ENCODE measurements at regions not wholly inside any gene's neighbourhood (a gene's known extent, or its start where the extent isn't known, plus 50 kb on each side); places are given as distances from the start of the nearest gene placed in this dataset.

DNA sequence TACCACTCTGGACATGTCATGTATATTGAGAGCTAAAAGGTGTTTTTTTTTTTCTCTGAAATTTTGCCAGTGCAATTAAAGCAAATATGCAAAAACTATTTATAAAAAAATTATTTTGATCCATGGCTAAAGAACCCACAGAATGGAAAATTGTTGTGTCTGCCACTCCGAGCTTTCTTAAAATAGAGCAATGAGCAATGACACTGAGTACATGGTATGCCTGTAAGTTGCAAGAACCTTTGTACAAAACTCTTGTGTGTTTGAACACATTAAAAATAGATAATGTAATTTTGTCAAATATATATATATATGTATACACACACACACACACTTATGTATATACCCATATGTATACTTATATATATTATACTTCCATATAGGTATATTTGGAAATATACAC lies 1530.9 kb upstream of the B3GALT2 start:
- Histone ChIP-seq H3K4me3 (ENCODE audit: low read length) (no peak overlapping the region), H3K27me3 (ENCODE audit: control insufficient read depth, insufficient read depth, low read length) (no peaks in the 10 kb centered on the region), H3K4me2 (ENCODE audit: low read length) (no peak overlapping the region), H3K9ac (ENCODE audit: low read depth, low read length) (no peak overlapping the region), H3K36me3 (ENCODE audit: insufficient read depth, low read length) (no peaks in the 10 kb centered on the region), H3K9me3 (replicated peaks; ENCODE audit: low read length) (no peaks in the 10 kb centered on the region), H3K4me1 (ENCODE audit: control insufficient read depth, insufficient read depth, low read length) (no peaks in the 10 kb centered on the region)

DNA sequence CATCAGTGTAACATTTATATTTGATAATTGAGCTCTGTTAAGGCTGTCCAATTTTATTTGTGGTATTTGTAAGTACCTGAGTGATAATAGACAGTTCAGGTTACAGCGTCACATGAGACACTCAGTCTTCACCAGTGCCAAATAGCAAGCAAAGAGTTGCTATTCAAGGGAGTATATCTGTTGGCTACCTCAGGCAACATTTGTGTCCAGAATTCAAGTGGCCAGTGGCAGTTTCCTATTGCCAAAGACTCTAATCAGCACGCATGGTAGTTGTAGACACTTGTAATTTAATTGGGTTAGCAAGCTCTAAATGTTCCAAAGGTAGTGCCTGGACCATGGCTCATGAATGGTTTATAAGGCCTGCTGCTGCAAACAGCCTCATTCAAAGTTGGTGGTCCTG lies 1524.3 kb upstream of the B3GALT2 start:
- Histone ChIP-seq H3K4me3 (ENCODE audit: low read length) (no peak overlapping the region), H3K36me3 (ENCODE audit: insufficient read depth, low read length) (no peaks in the 10 kb centered on the region), H3K4me2 (ENCODE audit: low read length) (no peak overlapping the region), H3K27me3 (ENCODE audit: control insufficient read depth, insufficient read depth, low read length) (no peaks in the 10 kb centered on the region), H3K9me3 (replicated peaks; ENCODE audit: low read length) (peaks cover 4% of the 10 kb centered on the region), H3K4me1 (ENCODE audit: control insufficient read depth, insufficient read depth, low read length) (no peaks in the 10 kb centered on the region), H3K9ac (ENCODE audit: low read depth, low read length) (no peak overlapping the region)

DNA sequence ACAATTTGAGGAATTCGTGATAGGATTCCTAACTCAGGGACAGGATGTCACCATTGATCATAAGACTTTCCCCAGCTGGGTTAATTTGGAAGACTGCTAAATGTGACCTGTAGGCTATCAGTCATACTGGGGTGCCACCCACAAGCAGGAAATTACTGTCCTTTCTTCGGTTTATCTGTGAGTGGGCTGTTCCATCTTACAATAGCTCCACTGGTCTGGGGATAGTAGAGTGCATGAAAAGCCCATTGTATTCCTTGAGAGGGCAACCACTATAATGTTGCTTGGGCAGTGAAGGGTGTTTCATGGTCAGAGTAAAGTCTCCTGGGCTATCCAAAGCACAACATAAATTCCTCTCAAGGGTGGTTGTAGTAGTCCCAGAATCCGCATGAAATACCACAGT lies 1523.0 kb upstream of the B3GALT2 start:
- H3K27me3 ChIP-seq (ENCODE audit: control insufficient read depth, insufficient read depth, low read length) = no peaks in the 10 kb centered on the region
- no peak overlapping the region for H3K4me3 ChIP-seq (ENCODE audit: low read length)
- H3K36me3 ChIP-seq (ENCODE audit: insufficient read depth, low read length) = no peaks in the 10 kb centered on the region
- no peak overlapping the region for H3K9ac ChIP-seq (ENCODE audit: low read depth, low read length)
- peaks cover 4% of the 10 kb centered on the region for H3K9me3 ChIP-seq (replicated peaks; ENCODE audit: low read length)
- H3K4me2 ChIP-seq (ENCODE audit: low read length) = no peak overlapping the region
- no peaks in the 10 kb centered on the region for H3K4me1 ChIP-seq (ENCODE audit: control insufficient read depth, insufficient read depth, low read length)

DNA sequence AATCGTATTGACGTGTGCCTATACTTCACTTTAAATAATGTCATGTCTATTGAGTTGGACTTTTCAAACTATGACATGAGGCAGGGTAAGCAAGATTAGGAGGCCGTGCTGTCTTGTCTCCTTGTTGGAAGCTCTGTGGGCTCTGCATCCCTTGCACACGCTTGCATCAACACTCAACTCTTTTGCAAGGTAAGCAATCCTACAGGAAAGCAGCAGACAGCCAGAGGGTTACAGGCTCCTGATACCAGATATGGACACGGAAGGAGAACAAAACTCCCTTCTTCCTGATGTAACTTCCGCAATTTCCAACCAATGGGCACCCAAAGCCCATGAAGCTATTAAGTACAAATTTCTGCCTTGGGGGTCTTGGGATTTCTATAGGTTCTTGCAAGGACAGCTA lies 1520.7 kb upstream of the B3GALT2 start:
- H3K9me3 ChIP-seq (replicated peaks; ENCODE audit: low read length) = peaks cover 4% of the 10 kb centered on the region
- H3K4me3 ChIP-seq (ENCODE audit: low read length) = no peak overlapping the region
- H3K9ac ChIP-seq (ENCODE audit: low read depth, low read length) = no peak overlapping the region
- H3K36me3 ChIP-seq (ENCODE audit: insufficient read depth, low read length) = no peaks in the 10 kb centered on the region
- no peak overlapping the region for H3K4me2 ChIP-seq (ENCODE audit: low read length)
- H3K27me3 ChIP-seq (ENCODE audit: control insufficient read depth, insufficient read depth, low read length) = no peaks in the 10 kb centered on the region
- H3K4me1 ChIP-seq (ENCODE audit: control insufficient read depth, insufficient read depth, low read length) = no peaks in the 10 kb centered on the region

DNA sequence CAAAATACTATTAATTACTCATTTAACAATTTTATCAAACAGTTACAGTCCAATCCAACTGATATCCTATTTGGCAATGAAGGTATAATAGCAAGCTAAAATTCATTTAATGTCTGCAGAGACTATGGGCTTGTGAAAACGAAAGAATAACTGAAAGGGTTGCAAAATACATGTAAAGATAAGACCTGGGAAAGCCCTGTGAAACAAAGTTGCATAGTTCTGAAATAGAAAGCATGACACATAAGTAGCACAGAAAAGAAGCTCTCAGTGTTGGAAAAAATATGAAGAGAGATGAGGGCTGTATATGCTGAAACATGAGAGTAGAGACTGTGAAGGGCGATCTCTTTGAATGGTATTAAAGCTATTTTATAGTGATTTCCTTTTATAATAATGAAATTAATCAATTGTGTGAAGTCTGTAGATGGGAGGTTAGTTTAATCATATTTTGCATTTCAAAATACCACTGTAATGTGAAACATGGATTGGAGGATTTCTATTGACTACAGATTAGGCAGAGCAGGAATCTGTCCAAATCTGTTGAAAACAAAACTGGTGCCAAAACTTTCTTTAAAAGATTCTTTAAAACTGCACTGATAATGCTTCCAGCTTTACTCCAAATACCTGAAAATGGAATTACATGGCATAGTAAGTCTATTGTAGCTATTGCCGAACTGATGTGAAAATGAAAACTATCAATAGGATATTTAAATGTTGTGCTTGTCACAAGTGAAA lies 1518.9 kb upstream of the B3GALT2 start:
- Histone ChIP-seq H3K36me3 (ENCODE audit: insufficient read depth, low read length) (no peaks in the 10 kb centered on the region), H3K4me1 (ENCODE audit: control insufficient read depth, insufficient read depth, low read length) (no peaks in the 10 kb centered on the region), H3K9ac (ENCODE audit: low read depth, low read length) (no peak overlapping the region), H3K4me3 (ENCODE audit: low read length) (no peak overlapping the region), H3K4me2 (ENCODE audit: low read length) (no peak overlapping the region), H3K9me3 (replicated peaks; ENCODE audit: low read length) (peaks cover 4% of the 10 kb centered on the region), H3K27me3 (ENCODE audit: control insufficient read depth, insufficient read depth, low read length) (no peaks in the 10 kb centered on the region)

DNA sequence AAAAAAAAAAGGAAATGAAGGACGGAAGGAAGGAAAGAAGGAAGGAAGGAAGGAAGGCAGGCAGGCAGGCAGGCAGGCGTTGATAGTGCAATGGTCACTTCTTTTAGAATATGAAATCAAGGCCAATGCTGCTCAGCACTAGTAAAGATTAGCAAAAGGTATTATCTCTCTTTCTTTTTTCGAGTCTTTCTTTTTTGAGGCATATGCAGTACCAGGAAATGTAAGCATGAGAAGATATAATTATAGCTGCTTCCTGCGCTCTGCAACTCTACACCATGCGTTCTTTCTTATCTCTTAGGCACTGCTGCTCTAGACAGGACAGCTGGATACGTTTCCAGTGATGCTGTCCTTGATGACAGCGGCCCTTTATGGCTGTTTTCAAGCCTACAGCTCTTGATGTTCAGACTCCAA lies 1512.5 kb upstream of the B3GALT2 start:
- H3K9ac ChIP-seq (ENCODE audit: low read depth, low read length) = no peak overlapping the region
- H3K4me2 ChIP-seq (ENCODE audit: low read length) = no peak overlapping the region
- H3K27me3 ChIP-seq (ENCODE audit: control insufficient read depth, insufficient read depth, low read length) = no peaks in the 10 kb centered on the region
- H3K9me3 ChIP-seq (replicated peaks; ENCODE audit: low read length) = no peaks in the 10 kb centered on the region
- H3K4me3 ChIP-seq (ENCODE audit: low read length) = no peak overlapping the region
- no peaks in the 10 kb centered on the region for H3K4me1 ChIP-seq (ENCODE audit: control insufficient read depth, insufficient read depth, low read length)
- H3K36me3 ChIP-seq (ENCODE audit: insufficient read depth, low read length) = no peaks in the 10 kb centered on the region

DNA sequence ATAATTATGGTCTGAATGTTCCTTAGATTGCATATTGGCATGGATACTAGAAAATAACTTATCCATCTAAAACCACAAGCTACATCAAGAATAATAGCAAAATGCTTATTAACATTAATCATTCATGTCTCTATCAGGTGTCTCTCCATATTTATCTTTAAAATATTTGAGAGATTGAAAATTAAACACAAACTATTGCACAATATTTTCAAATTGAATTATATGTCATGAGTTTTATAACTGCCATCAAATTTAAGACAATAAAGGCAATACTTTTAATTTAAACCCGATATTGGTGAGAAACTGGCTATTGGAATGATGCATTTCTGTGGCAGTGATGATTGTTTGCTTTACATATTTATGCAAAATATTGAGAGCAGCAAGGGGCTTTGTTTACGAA lies 1506.8 kb upstream of the B3GALT2 start:
- Histone ChIP-seq H3K4me3 (ENCODE audit: low read length) (no peak overlapping the region), H3K9me3 (replicated peaks; ENCODE audit: low read length) (no peaks in the 10 kb centered on the region), H3K27me3 (ENCODE audit: control insufficient read depth, insufficient read depth, low read length) (no peaks in the 10 kb centered on the region), H3K9ac (ENCODE audit: low read depth, low read length) (no peak overlapping the region), H3K4me1 (ENCODE audit: control insufficient read depth, insufficient read depth, low read length) (no peaks in the 10 kb centered on the region), H3K36me3 (ENCODE audit: insufficient read depth, low read length) (no peaks in the 10 kb centered on the region), H3K4me2 (ENCODE audit: low read length) (no peak overlapping the region)

DNA sequence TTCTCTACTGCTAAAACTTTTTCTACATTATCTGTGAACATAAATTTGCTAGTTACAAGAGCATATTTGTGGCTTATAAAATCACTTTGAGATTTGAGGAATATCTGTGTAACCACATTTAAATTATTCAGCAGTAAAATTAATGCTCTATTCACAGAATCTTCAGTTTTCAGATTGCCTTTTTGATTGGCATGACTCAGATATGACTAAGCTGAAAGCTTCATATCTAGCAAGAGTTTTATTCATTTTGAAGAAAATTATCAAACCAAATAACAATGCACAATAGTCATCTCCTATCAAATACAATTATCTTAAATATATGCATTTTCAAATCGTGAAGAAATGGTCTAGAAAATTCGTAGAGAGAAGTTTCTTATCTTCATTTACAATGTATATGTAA lies 1498.2 kb upstream of the B3GALT2 start:
- Histone ChIP-seq H3K4me2 (ENCODE audit: low read length) (no peak overlapping the region), H3K4me1 (ENCODE audit: control insufficient read depth, insufficient read depth, low read length) (no peaks in the 10 kb centered on the region), H3K4me3 (ENCODE audit: low read length) (no peak overlapping the region), H3K9ac (ENCODE audit: low read depth, low read length) (no peak overlapping the region), H3K27me3 (ENCODE audit: control insufficient read depth, insufficient read depth, low read length) (no peaks in the 10 kb centered on the region), H3K9me3 (replicated peaks; ENCODE audit: low read length) (no peaks in the 10 kb centered on the region), H3K36me3 (ENCODE audit: insufficient read depth, low read length) (no peaks in the 10 kb centered on the region)

DNA sequence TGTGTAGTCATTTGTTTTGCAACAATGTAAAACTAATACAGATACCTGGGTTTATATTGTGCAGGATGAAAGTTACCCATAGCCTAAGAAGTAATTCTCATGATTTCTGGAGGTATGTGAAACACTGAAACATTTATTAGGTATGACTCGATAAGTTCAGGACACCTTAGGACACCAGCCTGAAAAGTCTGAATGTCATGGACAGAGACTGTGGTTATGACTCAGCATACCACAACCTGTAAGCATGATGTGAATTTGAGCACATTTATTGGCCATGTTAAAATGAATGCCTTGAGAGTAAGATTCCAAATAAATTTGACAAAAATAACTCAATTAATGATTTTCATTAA lies 1471.7 kb upstream of the B3GALT2 start:
- no peaks in the 10 kb centered on the region for H3K27me3 ChIP-seq (ENCODE audit: control insufficient read depth, insufficient read depth, low read length)
- H3K36me3 ChIP-seq (ENCODE audit: insufficient read depth, low read length) = no peaks in the 10 kb centered on the region
- no peak overlapping the region for H3K4me2 ChIP-seq (ENCODE audit: low read length)
- no peaks in the 10 kb centered on the region for H3K9me3 ChIP-seq (replicated peaks; ENCODE audit: low read length)
- no peak overlapping the region for H3K9ac ChIP-seq (ENCODE audit: low read depth, low read length)
- H3K4me3 ChIP-seq (ENCODE audit: low read length) = no peak overlapping the region
- no peaks in the 10 kb centered on the region for H3K4me1 ChIP-seq (ENCODE audit: control insufficient read depth, insufficient read depth, low read length)

DNA sequence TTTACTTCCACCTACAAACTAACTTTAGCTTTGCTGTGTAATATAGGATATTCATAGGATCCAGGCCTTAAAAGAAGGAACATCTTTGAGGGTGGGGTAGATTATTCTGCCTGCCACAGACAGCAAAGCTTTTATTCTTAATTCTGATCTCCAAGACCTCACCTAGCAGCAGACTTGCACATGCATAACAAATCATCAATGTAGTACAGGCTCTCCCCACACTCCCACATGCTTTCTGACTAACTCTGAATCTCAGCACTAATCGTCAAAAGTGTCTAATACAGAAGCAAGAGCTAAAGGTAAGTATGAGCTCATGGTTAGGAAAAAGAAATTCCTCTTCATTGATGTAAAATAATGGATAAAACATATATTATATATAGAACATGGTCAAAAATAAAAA lies 1468.5 kb upstream of the B3GALT2 start:
- Histone ChIP-seq H3K4me3 (ENCODE audit: low read length) (no peak overlapping the region), H3K9me3 (replicated peaks; ENCODE audit: low read length) (no peaks in the 10 kb centered on the region), H3K27me3 (ENCODE audit: control insufficient read depth, insufficient read depth, low read length) (no peaks in the 10 kb centered on the region), H3K4me1 (ENCODE audit: control insufficient read depth, insufficient read depth, low read length) (no peaks in the 10 kb centered on the region), H3K9ac (ENCODE audit: low read depth, low read length) (no peak overlapping the region), H3K36me3 (ENCODE audit: insufficient read depth, low read length) (no peaks in the 10 kb centered on the region), H3K4me2 (ENCODE audit: low read length) (no peak overlapping the region)

DNA sequence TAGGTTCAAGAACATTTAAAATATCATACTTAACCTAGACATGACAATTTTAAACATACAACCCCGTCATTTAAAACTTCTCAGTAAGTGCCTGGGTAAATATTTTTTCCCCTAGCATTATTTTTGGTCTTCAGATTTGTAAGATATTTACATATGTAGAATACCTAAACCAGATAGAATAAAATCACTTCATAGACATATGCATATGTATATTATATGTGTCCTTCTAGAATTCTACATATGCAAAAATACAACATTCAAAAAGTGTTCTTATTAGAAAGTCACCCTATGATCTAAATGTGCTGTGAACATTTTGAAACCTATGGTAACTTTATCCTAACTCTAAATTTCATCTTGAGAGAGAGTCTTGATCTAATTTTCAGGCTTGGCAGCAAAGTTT lies 1467.0 kb upstream of the B3GALT2 start:
- Histone ChIP-seq H3K4me1 (ENCODE audit: control insufficient read depth, insufficient read depth, low read length) (no peaks in the 10 kb centered on the region), H3K27me3 (ENCODE audit: control insufficient read depth, insufficient read depth, low read length) (no peaks in the 10 kb centered on the region), H3K9me3 (replicated peaks; ENCODE audit: low read length) (no peaks in the 10 kb centered on the region), H3K9ac (ENCODE audit: low read depth, low read length) (no peak overlapping the region), H3K36me3 (ENCODE audit: insufficient read depth, low read length) (no peaks in the 10 kb centered on the region), H3K4me3 (ENCODE audit: low read length) (no peak overlapping the region), H3K4me2 (ENCODE audit: low read length) (no peak overlapping the region)

DNA sequence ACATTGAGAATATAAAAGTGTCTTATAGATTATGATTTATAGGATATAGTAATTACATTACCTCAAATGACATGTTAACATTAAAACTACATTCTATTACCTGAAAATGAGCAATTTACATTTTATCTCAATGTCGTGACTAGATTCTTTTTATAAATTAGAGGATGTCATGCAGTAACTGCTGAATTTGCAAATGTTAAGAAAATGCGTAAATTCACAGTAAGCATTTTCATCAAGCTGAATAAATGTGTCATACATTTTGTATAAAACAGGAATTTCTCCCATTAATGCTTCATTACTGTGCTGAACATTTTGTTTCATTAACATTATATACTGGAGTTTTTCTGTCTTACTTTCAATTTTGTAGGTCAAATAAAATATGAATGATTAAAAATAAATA lies 1460.7 kb upstream of the B3GALT2 start:
- no peaks in the 10 kb centered on the region for H3K36me3 ChIP-seq (ENCODE audit: insufficient read depth, low read length)
- no peaks in the 10 kb centered on the region for H3K27me3 ChIP-seq (ENCODE audit: control insufficient read depth, insufficient read depth, low read length)
- no peak overlapping the region for H3K4me2 ChIP-seq (ENCODE audit: low read length)
- no peak overlapping the region for H3K9ac ChIP-seq (ENCODE audit: low read depth, low read length)
- no peaks in the 10 kb centered on the region for H3K4me1 ChIP-seq (ENCODE audit: control insufficient read depth, insufficient read depth, low read length)
- H3K9me3 ChIP-seq (replicated peaks; ENCODE audit: low read length) = no peaks in the 10 kb centered on the region
- H3K4me3 ChIP-seq (ENCODE audit: low read length) = no peak overlapping the region

Data from skeletal muscle satellite cell (primary cell).